GM23248 (cell line): ENCODE measurements at regions not wholly inside any gene's neighbourhood (a gene's known extent, or its start where the extent isn't known, plus 50 kb on each side); places are given as distances from the start of the nearest gene placed in this dataset.
"Not testable (repeated sequence)": the region's sequence is repeated elsewhere in the genome, so short reads cannot be mapped to it uniquely, and the experiment has no call there.

Experiments
- EZH2 ChIP-seq: fragments of 200-600 bp; sonication (generic); IDR thresholded peaks from 2 replicates; pipeline ENCODE4 v1.6.1; 2018; ENCODE audit warnings: antibody characterized with exemption, mild to moderate bottlenecking; ENCODE audit not compliant: insufficient read depth, poor library complexity, severe bottlenecking
- EZH2phosphoT487 ChIP-seq: fragments of 200-600 bp; sonication (generic); IDR thresholded peaks from 2 replicates; pipeline ENCODE4 v1.6.1; 2018; ENCODE audit warnings: antibody characterized with exemption, moderate library complexity, mild to moderate bottlenecking, low read depth; ENCODE audit not compliant: insufficient read depth

DNA sequence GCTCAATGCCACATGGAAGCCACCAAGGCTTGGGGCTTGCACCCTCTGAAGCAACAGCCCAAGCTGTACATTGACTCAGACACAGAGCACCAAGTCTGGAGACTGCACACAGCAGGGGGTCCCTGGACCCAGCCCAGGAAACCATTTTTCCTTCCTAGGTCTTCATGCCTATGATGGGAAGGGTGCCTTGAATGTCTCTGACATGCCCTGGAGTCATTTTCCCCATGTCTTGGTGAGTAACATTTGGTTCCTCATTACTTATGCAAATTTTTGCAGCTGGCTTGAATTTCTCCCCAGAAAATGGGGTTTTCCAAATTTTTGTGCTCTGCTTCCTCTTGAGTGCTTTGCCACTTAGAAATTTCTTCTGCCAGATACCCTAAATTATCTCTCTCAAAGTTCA, 367.3 kb upstream of the NECTIN3 start:
- TF ChIP-seq EZH2, EZH2phosphoT487: not testable (repeated sequence)
